ENCODE measurements at regions not wholly inside any gene's neighbourhood (a gene's known extent, or its start where the extent isn't known, plus 50 kb on each side); places are given as distances from the start of the nearest gene placed in this dataset.

DNA sequence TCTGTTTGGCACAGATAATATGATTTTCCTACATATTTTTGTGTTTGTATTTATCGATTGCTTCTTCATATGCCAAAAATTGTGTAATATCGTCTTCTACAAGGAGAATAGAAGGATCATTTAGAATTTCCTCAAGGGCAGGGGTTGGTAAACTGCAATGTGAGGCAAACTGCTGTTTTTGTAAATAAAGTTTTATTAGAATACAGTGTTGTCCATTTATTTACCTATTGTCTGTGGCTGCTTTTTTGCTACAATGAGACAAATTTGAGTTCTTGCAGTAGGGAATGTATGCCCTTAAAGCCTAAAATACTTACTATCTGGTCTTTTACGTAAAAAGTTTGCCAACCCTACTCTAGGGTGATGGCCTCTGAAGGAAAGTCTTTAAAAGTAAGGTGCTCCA, 509.5 kb downstream of the TMEM114 start:
- TF ChIP-seq EZH2 (IDR thresholded peaks at IDR 0.05) (no peak), EZH2phosphoT487 (IDR thresholded peaks at IDR 0.05) (no peak)
- TF ChIP-seq, protein P1, sequence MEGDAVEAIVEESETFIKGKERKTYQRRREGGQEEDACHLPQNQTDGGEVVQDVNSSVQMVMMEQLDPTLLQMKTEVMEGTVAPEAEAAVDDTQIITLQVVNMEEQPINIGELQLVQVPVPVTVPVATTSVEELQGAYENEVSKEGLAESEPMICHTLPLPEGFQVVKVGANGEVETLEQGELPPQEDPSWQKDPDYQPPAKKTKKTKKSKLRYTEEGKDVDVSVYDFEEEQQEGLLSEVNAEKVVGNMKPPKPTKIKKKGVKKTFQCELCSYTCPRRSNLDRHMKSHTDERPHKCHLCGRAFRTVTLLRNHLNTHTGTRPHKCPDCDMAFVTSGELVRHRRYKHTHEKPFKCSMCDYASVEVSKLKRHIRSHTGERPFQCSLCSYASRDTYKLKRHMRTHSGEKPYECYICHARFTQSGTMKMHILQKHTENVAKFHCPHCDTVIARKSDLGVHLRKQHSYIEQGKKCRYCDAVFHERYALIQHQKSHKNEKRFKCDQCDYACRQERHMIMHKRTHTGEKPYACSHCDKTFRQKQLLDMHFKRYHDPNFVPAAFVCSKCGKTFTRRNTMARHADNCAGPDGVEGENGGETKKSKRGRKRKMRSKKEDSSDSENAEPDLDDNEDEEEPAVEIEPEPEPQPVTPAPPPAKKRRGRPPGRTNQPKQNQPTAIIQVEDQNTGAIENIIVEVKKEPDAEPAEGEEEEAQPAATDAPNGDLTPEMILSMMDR (IDR thresholded peaks at IDR 0.05) = no peak

All from neural progenitor cell (in vitro differentiated cells).